IPS-18a (cell line): ENCODE measurements at regions not wholly inside any gene's neighbourhood (a gene's known extent, or its start where the extent isn't known, plus 50 kb on each side); places are given as distances from the start of the nearest gene placed in this dataset.
"Not testable (repeated sequence)": the region's sequence is repeated elsewhere in the genome, so short reads cannot be mapped to it uniquely, and the experiment has no call there.

Experiments used
- H3K27ac ChIP-seq: one replicate; pipeline ENCODE4 v1.5.1; 2013; ENCODE audit warnings: low read length
- H3K27me3 ChIP-seq: one replicate; pipeline ENCODE4 v1.6.1; 2013; ENCODE audit warnings: mild to moderate bottlenecking, low read length; ENCODE audit not compliant: control insufficient read depth, insufficient read depth
- H3K36me3 ChIP-seq: one replicate; pipeline ENCODE4 v1.6.1; 2013; ENCODE audit warnings: low read depth, low read length; ENCODE audit not compliant: control insufficient read depth
- H3K4me1 ChIP-seq: one replicate; pipeline ENCODE4 v1.6.1; 2013; ENCODE audit warnings: low read depth, low read length; ENCODE audit not compliant: control insufficient read depth
- H3K4me3 ChIP-seq: one replicate; pipeline ENCODE4 v1.5.1; 2013; ENCODE audit warnings: low read length
- H3K9ac ChIP-seq: one replicate; pipeline ENCODE4 v1.6.1; 2013; ENCODE audit warnings: mild to moderate bottlenecking, low read length, moderate library complexity
- H3K9me3 ChIP-seq: one replicate; pipeline ENCODE4 v1.6.1; 2013; ENCODE audit warnings: low read depth, low read length; ENCODE audit not compliant: control insufficient read depth

GRCh38 chr11:70888061-70888460 is 364.3 kb downstream of the SHANK2 start:
- no peaks in the 10 kb centered on the region for H3K27me3 ChIP-seq
- H3K9ac ChIP-seq, result no peak overlapping the region
- H3K4me3 ChIP-seq, result no peak overlapping the region
- peaks cover 11% of the 10 kb centered on the region for H3K4me1 ChIP-seq
- no peaks in the 10 kb centered on the region for H3K36me3 ChIP-seq
- H3K27ac ChIP-seq, result no peak overlapping the region
- H3K9me3 ChIP-seq, result no peaks in the 10 kb centered on the region

GRCh38 chr11:70889411-70889810 is 363.0 kb downstream of the SHANK2 start:
- Histone ChIP-seq H3K9ac (no peak overlapping the region), H3K27me3 (no peaks in the 10 kb centered on the region), H3K9me3 (no peaks in the 10 kb centered on the region), H3K36me3 (no peaks in the 10 kb centered on the region), H3K27ac (no peak overlapping the region), H3K4me3 (no peak overlapping the region), H3K4me1 (peaks cover 11% of the 10 kb centered on the region)

DNA sequence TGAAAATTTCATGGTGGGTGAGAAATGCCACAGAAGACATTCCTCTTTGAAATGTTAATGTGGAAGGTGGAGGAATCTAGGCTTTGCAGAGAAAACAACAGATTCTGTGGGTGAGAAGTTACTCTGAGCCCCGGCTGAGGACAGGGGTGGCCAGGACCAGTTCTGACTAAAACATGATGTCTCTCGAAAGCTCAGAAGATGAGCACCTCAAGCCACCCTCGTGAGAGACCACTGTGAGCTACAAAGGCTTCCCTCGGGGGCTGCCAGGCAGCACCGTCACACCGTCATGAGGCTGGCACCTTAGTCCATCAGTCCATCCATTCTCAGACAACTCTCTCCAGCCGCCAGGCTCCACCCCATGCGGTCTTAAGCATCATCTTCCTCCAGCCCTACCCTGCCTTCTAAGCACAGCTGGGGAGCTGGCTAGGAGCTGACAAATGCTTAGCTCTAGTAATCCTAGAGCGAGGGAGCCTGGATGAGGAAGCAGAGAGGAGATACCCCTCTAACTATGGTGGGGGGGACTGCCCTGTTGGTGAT is 360.5 kb downstream of the SHANK2 start:
- no peak overlapping the region for H3K27ac ChIP-seq
- H3K36me3 ChIP-seq, result no peaks in the 10 kb centered on the region
- no peak overlapping the region for H3K4me3 ChIP-seq
- no peaks in the 10 kb centered on the region for H3K27me3 ChIP-seq
- peaks cover 10% of the 10 kb centered on the region for H3K4me1 ChIP-seq
- no peaks in the 10 kb centered on the region for H3K9me3 ChIP-seq
- H3K9ac ChIP-seq, result no peak overlapping the region

GRCh38 chr11:70892889-70893288 is 359.5 kb downstream of the SHANK2 start:
- H3K4me3 ChIP-seq, result no peak overlapping the region
- no peak overlapping the region for H3K9ac ChIP-seq
- H3K9me3 ChIP-seq, result no peaks in the 10 kb centered on the region
- H3K4me1 ChIP-seq, result peaks cover under 1% of the 10 kb centered on the region
- no peaks in the 10 kb centered on the region for H3K36me3 ChIP-seq
- H3K27me3 ChIP-seq, result no peaks in the 10 kb centered on the region
- H3K27ac ChIP-seq, result no peak overlapping the region

- no peak overlapping the region for H3K9ac ChIP-seq
- H3K36me3 ChIP-seq, result no peaks in the 10 kb centered on the region
- no peaks in the 10 kb centered on the region for H3K9me3 ChIP-seq
- H3K27me3 ChIP-seq, result no peaks in the 10 kb centered on the region
- no peak overlapping the region for H3K4me3 ChIP-seq
- no peaks in the 10 kb centered on the region for H3K4me1 ChIP-seq
- H3K27ac ChIP-seq, result no peak overlapping the region
Measured at GRCh38 chr11:70894566-70895365, 357.6 kb downstream of the SHANK2 start.

GRCh38 chr11:70895366-70895670 is 357.1 kb downstream of the SHANK2 start:
- no peaks in the 10 kb centered on the region for H3K27me3 ChIP-seq
- no peaks in the 10 kb centered on the region for H3K4me1 ChIP-seq
- H3K36me3 ChIP-seq, result no peaks in the 10 kb centered on the region
- H3K4me3 ChIP-seq, result no peak overlapping the region
- no peak overlapping the region for H3K9ac ChIP-seq
- no peak overlapping the region for H3K27ac ChIP-seq
- no peaks in the 10 kb centered on the region for H3K9me3 ChIP-seq

DNA sequence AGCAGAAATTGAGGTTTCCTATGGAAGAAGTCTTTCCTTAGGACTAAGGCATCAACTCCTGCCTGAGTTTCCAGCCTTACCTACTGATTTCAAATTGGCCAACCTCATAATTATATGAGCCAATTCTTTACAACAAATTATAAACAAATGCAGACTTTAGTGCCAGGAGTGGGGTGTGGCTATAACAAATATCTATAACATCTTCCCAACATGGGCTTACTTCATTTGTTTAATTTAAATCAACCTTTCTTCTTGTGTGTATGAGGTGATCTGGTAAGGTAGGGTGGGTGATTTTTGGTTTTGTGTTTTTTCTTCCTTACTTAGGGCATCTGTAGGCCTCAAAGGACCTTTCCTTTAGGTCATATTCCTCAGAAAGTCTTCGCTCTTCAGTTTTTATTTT is 354.9 kb downstream of the SHANK2 start:
- Histone ChIP-seq H3K9me3 (no peaks in the 10 kb centered on the region), H3K27ac (no peak overlapping the region), H3K4me1 (no peaks in the 10 kb centered on the region)

GRCh38 chr11:70899616-70900015 is 352.8 kb downstream of the SHANK2 start:
- Histone ChIP-seq H3K36me3 (no peaks in the 10 kb centered on the region), H3K27ac (no peak overlapping the region), H3K9ac (no peak overlapping the region), H3K27me3 (no peaks in the 10 kb centered on the region), H3K4me1 (no peaks in the 10 kb centered on the region), H3K4me3 (no peak overlapping the region), H3K9me3 (no peaks in the 10 kb centered on the region)

More for the DNA sequence above, 354.9 kb downstream of the SHANK2 start:
- Histone ChIP-seq H3K27me3 (no peaks in the 10 kb centered on the region), H3K9ac (no peak overlapping the region), H3K4me3 (no peak overlapping the region), H3K36me3 (no peaks in the 10 kb centered on the region)

GRCh38 chr11:70900540-70900939 is 351.8 kb downstream of the SHANK2 start:
- Histone ChIP-seq H3K9ac (no peak overlapping the region), H3K27ac (no peak overlapping the region), H3K4me3 (no peak overlapping the region), H3K9me3 (no peaks in the 10 kb centered on the region), H3K4me1 (no peaks in the 10 kb centered on the region), H3K36me3 (no peaks in the 10 kb centered on the region), H3K27me3 (no peaks in the 10 kb centered on the region)

- H3K9me3 ChIP-seq, result no peaks in the 10 kb centered on the region
- H3K27me3 ChIP-seq, result no peaks in the 10 kb centered on the region
- H3K9ac ChIP-seq, result no peak overlapping the region
- no peaks in the 10 kb centered on the region for H3K36me3 ChIP-seq
- H3K4me3 ChIP-seq, result no peak overlapping the region
- H3K4me1 ChIP-seq, result no peaks in the 10 kb centered on the region
- H3K27ac ChIP-seq, result no peak overlapping the region
Measured at GRCh38 chr11:70901951-70902521, 350.3 kb downstream of the SHANK2 start.

DNA sequence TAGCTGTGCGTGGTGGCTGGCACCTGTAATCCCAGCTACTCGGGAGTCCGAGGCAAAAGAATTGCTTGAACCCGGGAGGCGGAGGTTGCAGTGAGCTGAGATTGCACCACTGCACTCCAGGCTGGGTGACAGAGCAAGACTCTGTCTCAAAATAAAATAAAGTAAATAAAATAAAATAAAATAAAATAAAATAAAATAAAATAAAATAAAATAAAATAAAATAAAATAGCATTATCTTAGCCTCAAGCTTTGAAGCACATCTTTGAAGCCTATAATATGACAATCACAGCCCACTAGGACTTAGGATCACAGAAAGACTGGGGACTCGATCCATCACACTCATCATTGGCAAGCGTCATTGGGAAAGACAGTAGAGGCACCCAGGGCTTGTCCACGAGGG is 349.1 kb downstream of the SHANK2 start:
- not testable (repeated sequence) for H3K27me3 ChIP-seq, H3K9ac ChIP-seq, H3K36me3 ChIP-seq, H3K27ac ChIP-seq, H3K4me1 ChIP-seq, H3K9me3 ChIP-seq, H3K4me3 ChIP-seq

- no peaks in the 10 kb centered on the region for H3K27me3 ChIP-seq
- no peaks in the 10 kb centered on the region for H3K4me1 ChIP-seq
- H3K27ac ChIP-seq, result no peak overlapping the region
- H3K4me3 ChIP-seq, result no peak overlapping the region
- H3K36me3 ChIP-seq, result no peaks in the 10 kb centered on the region
- H3K9me3 ChIP-seq, result no peaks in the 10 kb centered on the region
- no peak overlapping the region for H3K9ac ChIP-seq
Measured at GRCh38 chr11:70906101-70906500, 346.3 kb downstream of the SHANK2 start.
